Stimulated activated CD4-positive, alpha-beta T cell treated with anti-CD3 and anti-CD28 coated beads, Interleukin-1b, Interleukin-23, amount 100 ng/mL, for 24 hours (primary cell): ENCODE measurements at regions not wholly inside any gene's neighbourhood (a gene's known extent, or its start where the extent isn't known, plus 50 kb on each side); places are given as distances from the start of the nearest gene placed in this dataset.
"Not testable (repeated sequence)": the region's sequence is repeated elsewhere in the genome, so short reads cannot be mapped to it uniquely, and the experiment has no call there.

Experiments used
- DNase-seq, 4 experiments: peaks; one replicate each; pipeline ENCODE4 v3.0.0-alpha.2; 2020; ENCODE audit warnings: low read depth in 4 of 4, low spot score in 1 of 4

- no peak for DNase-seq
Observed at GRCh38 chr5:36462295-36463021, 143.9 kb upstream of the SLC1A3 start.

DNA sequence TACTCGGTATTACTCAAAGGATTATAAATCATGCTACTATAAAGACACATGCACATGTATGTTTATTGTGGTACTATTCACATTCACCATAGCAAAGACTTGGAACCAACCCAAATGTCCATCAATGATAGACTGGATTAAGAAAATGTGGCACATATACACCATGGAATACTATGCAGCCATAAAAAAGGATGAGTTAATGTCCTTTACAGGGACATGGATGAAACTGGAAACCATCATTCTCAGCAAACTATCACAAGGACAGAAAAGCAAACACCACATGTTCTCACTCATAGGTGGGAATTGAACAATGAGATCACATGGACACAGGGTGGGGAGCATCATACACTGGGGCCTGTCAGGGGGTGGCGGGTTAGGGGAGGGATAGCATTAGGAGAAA is 130.5 kb upstream of the SLC1A3 start:
- DNase-seq = not testable (repeated sequence)

GRCh38 chr5:36478646-36479317 is 127.6 kb upstream of the SLC1A3 start:
- DNase-seq = no peak

DNA sequence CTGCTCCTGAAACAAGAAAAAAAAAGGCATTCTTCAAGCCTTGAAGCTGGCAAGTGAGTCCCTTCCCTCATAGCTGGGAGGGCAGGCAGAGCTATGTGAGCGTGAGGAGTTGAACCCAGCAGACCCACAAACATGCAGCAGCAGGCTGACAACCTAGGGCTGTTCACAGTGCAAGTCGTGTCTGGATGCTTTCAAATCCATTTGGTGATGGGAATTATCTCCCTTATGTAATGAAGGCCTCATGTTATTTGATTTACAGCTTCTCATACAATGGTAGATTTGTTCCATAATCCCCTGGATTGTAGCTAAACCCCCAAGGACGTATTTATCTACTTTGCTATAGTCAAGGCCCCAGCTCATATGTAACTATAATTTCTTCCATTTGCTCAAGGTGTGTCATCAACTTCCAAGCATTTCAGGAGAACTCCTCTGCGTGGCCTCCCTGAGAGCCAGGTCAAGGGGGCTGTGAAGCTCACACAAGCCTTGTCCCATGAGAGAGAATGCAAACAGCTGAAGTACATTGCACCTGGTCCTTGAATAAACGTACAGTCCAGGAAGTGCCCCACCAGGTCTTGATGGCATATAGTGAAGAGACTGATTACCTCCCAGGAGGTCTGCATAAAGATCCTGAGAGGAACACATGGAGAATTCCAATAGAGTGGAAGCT is 124.8 kb upstream of the SLC1A3 start:
- DNase-seq = no peak

DNA sequence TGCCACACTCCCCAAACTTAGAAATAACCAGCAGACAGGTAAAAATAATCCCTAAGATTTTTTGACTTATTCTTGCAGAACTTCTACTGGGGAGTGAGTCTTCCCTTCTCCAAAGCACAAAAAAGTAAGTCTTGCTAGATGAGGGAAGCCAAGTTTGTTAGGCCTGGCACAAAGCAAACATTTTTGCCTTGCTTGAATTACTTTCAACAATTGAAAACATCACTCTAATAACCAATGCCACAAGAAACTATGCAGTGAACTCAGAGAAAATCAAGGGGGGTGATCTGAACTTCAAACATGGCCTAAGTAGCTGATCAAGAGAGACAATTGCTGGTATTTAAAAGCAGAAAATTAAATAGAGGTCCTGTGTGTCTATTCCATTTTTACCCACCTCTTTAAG is 123.6 kb upstream of the SLC1A3 start:
- DNase-seq = no peak

GRCh38 chr5:36489505-36489904 is 116.9 kb upstream of the SLC1A3 start:
- no peak for DNase-seq

DNA sequence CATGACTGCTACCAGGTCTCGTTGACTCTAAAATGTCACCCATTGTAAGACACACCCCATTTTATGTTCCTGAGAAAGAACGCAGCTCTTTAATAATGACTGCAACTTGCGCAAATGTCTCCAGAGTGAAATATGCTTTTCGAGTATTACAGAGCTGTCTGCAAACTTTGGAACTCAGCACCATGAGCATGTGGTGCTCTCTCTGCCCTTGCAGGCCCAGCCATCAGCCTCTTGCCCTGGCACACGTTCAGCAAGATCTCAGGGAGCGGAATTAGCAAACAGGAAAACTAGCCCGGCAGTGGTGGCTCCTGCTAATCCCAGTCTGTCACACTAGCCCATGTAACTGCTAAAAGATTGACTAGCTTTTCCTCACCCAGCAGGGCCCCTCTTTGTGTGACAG is 114.5 kb upstream of the SLC1A3 start:
- DNase-seq = no peak

DNA sequence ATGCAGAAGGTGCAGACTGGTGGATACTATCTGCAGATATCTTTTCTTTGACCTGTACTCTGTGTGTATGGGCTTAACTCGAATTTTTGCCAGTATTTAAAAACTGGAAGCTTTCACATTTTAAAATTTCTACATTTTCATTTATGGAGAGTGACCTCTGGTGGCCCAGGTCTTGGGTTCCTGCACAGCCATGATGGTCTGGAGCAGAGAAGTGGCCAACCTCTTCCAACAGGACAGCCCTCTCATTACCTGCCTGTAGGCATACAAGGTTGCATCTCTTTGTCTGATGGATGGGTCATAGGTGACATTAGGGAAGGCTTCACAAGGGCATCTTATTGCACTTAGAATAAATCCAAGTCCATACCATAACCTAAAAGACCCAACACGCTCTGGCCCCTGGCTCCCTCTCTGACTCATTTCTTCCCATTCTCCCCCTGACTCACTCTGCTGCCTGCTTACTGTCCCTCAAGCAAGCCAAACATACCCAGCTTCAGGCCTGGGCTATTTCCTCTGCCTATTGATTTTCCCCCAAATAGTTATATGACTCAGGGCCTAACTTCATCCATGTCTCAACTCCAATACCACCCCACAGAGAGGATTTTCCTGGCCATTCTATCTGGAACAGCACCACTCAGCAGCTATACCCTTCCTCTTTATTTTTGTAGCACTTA is 113.3 kb upstream of the SLC1A3 start:
- no peak for DNase-seq

- no peak for DNase-seq
Observed at GRCh38 chr5:36494028-36494427, 112.4 kb upstream of the SLC1A3 start.

- no peak for DNase-seq
Observed at GRCh38 chr5:36494841-36495601, 111.4 kb upstream of the SLC1A3 start.

DNA sequence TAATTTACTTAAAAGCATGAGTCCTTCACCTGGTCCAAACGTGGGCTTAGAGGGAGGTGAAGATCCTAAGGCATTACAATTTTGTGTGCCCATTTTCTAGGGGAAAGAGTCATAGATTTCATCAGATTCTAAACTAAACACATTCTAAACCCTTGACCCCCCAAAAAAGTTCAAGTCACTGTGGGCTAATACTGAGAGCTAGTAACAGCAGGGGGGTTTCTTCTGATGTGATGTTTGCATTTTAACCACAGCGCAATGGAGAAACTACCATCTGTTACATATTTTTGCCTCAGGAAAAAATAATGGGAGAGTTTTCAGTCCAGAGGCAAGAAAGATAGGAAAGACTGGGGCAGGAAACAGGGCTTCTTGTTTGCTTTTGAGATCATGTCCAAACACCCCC is 110.8 kb upstream of the SLC1A3 start:
- no peak for DNase-seq

DNA sequence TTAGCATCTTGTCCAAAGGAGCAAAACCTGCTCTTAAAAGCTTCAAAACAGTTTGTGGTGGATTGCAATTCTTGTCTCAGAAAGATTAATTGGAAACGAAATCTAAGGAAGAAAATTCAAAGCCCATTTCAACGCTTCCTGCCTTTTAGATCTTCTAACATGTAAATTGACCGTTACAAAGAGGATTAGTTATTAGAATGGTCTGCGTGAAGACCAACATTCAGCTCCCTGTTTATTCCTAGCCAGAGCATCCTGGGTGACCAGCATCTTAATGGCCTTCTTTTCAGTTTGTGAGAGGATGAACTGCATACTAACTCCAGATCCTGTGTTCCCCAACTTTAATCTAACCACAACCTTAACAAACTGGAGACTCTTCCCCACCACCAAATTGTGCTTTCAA is 109.9 kb upstream of the SLC1A3 start:
- no peak for DNase-seq

GRCh38 chr5:36502608-36503007 is 103.8 kb upstream of the SLC1A3 start:
- no peak for DNase-seq

DNA sequence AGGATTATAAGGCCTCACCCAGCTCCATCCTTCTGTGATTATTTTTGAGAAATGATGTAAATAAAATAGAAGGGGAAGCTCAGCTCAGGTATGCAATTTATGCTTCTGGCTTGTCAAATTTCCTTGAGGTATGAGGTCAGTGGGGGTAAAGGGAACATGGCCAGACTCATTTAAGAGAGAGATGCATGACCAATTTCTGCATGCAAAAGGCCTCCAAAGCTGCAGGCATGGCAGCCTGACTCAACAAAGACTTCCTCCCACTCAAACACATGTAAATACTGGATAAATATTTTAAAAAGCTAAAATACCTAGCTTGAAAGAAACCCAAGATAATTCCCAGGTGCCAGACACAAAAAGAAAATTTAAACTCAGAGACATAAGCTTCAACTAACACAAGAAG is 101.4 kb upstream of the SLC1A3 start:
- no peak for DNase-seq

GRCh38 chr5:36507332-36507952 is 99.0 kb upstream of the SLC1A3 start:
- DNase-seq = peak; percentile 50 to 64 (median 54)

- not testable (repeated sequence) for DNase-seq
Observed at GRCh38 chr5:36508331-36508730, 98.1 kb upstream of the SLC1A3 start.

DNA sequence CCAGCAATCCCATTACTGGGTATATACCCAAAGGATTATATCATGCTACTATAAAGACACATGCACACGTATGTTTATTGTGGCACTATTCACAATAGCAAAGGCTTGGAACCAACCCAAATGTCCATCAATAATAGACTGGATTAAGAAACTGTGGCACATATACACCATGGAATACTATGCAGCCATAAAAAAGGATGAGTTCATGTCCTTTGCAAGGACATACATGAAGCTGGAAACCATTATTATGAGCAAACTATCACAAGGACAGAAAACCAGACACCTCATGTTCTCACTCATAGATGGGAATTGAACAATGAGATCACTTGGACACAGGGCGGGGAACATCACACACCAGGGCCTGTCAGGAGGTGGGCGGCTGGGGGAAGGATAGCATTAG is 92.8 kb upstream of the SLC1A3 start:
- DNase-seq = not testable (repeated sequence)

DNA sequence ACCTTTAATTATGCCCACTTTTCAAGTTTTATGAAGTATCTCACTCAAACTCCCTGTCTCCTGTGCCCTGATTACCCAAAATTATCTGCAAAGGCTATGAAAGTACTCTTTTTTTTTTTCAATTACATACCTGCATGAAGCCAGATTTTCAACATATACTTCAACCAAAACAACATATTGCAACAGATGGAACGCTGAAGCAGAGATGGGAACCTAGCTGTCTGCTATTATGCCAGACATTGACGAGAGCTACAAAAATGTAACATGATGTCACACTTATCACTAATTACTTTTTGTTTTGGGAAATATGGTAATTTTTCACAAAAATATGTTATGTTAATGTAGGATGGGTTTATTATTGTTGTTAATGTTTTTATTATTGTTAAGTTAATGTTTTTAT is 86.5 kb upstream of the SLC1A3 start:
- DNase-seq = no peak

DNA sequence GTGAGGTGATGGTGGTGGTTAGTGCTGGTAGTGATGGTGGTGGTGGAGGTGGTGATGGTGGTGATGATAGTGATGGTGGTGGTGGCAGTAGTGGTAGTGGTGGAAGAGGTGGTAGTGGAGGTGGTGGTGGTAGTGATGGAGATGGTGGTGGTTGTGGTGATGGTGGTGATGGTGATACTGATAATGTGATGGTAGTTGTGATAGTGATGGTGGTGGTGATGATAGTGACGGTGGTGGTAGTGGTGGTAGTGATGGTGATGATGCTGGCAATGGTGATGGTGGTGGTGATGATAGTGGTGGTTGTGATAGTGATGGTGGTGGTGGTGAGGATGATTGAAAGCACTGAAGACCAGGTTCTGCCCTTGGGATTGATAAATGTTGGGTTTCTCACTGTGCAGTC is 85.2 kb upstream of the SLC1A3 start:
- DNase-seq = no peak

DNA sequence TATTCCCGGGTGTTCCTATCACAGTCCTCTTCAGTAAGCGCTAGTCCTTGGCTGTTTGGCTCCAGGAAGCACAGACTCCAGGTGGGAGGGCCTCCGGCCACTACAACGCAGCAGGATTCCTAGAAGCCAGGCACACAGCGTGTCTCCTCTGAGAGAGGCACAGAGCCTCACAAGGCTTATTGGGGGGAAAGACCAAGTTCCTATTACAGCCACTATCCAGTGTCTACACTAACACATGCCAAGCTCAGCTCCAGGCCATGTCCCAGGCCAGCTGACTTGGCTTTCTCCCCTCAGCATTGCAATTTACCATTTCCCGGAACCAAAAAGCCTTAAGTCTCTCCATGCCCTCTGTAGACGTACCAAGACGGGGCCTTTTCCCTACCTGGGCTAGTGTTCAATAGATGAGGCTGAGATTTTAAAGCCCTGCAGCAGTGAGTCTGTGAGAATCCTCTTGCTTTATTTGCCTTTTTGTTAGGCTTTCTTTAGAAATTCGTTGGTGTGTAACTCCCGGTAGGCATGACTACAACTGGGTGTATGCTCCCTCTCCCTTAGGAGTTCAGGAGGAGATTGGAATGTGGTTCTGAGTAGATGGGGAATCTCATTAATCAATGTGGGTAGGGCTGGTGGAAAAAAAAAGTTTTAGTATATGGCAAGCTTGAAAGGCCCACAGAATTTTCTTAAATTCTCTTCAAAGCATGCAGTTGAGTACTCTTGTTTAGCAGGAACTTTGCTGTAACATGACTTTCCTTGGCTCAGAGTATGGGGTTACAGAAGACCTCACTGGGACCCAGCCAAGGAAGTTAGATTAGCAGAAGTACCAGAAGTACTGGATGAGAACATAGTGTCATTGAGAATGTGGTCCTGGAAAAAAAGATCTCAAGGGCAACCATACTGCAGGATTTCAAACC is 84.3 kb upstream of the SLC1A3 start:
- no peak for DNase-seq
